OCI-LY7 (cell line): ENCODE measurements at regions not wholly inside any gene's neighbourhood (a gene's known extent, or its start where the extent isn't known, plus 50 kb on each side); places are given as distances from the start of the nearest gene placed in this dataset.

Source experiments
- EZH2phosphoT487 ChIP-seq: fragments of 200-600 bp; sonication (generic); IDR thresholded peaks from 2 replicates; pipeline ENCODE4 v1.6.1; 2018; ENCODE audit warnings: low read depth, borderline replicate concordance, mild to moderate bottlenecking, mixed run types, antibody characterized with exemption, low read length, moderate library complexity, mixed read lengths
- TF ChIP-seq, protein P1 (sequence below): fragments of 200-600 bp; sonication (generic); conservative IDR thresholded peaks from 2 replicates; pipeline ENCODE4 v1.5.1; 2014; ENCODE audit warnings: mild to moderate bottlenecking, antibody characterized with exemption, low read length, moderate library complexity, mixed read lengths

DNA sequence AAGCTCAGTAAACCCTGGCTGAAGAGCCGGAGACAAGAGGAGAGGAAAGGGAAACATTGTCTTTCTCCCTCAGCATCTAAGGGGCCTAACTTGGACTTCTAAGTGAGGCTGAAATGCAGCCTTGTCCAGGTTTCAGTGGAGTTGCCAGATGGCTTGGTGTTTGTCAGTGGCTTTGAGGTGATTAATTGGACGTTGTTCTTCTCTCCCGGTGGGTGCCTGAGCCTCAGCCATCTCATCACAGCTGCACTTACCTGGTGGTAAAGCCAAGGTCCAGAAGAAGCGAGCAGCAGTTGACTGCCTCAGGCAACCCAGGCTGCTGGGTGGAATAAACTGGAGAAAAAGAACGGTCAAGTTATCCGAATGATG lies 202.2 kb upstream of the NLRP1 start:
- TF ChIP-seq, protein P1, sequence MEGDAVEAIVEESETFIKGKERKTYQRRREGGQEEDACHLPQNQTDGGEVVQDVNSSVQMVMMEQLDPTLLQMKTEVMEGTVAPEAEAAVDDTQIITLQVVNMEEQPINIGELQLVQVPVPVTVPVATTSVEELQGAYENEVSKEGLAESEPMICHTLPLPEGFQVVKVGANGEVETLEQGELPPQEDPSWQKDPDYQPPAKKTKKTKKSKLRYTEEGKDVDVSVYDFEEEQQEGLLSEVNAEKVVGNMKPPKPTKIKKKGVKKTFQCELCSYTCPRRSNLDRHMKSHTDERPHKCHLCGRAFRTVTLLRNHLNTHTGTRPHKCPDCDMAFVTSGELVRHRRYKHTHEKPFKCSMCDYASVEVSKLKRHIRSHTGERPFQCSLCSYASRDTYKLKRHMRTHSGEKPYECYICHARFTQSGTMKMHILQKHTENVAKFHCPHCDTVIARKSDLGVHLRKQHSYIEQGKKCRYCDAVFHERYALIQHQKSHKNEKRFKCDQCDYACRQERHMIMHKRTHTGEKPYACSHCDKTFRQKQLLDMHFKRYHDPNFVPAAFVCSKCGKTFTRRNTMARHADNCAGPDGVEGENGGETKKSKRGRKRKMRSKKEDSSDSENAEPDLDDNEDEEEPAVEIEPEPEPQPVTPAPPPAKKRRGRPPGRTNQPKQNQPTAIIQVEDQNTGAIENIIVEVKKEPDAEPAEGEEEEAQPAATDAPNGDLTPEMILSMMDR = no peak
- TF ChIP-seq EZH2phosphoT487 = no peak
